ENCODE measurements at regions not wholly inside any gene's neighbourhood (a gene's known extent, or its start where the extent isn't known, plus 50 kb on each side); places are given as distances from the start of the nearest gene placed in this dataset.

DNA sequence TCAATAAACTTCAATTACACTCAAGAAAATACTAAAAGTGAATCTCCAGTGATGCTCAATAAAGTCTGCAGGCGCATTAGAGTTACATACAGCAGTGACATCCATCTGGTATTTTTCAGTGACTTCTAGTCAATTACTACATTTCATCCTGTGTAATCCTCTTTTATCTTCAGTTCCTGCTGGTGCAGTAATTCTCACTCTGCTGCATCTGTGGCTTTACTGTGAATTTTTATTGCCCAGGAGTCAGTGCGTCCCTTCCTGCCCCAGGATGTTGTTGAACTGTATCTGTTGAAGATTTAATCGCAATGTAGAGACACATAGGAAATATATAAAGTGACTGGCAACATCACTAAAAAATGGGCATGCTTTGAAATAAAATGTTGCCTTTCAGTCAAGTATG is 196.3 kb upstream of the TMTC4 start:
- DNase-seq (ENCODE audit: low spot score) = no peak
- TF ChIP-seq ZNF496 (CRISPR knock-in tag; IDR thresholded peaks at IDR 0.05; ENCODE audit: insufficient replicate concordance) = no peak
- TF ChIP-seq ZNF143 (CRISPR knock-in tag; IDR thresholded peaks at IDR 0.05) = no peak
- TF ChIP-seq BRCA1 (CRISPR knock-in tag; IDR thresholded peaks at IDR 0.05) = no peak
- TF ChIP-seq ZNF777 (CRISPR knock-in tag; IDR thresholded peaks at IDR 0.05) = no peak
- TF ChIP-seq ZMYM3 (CRISPR knock-in tag; IDR thresholded peaks at IDR 0.05) = no peak
- no peak for TF ChIP-seq NFIC (IDR thresholded peaks at IDR 0.05; ENCODE audit: low read length)
- no peak for TF ChIP-seq ZNF335 (CRISPR knock-in tag; IDR thresholded peaks at IDR 0.05)
- TF ChIP-seq MAFF (IDR thresholded peaks at IDR 0.05; ENCODE audit: low read depth, low read length) = no peak
- no peak for TF ChIP-seq CBX5 (CRISPR knock-in tag; IDR thresholded peaks at IDR 0.05; ENCODE audit: borderline replicate concordance)
- TF ChIP-seq ESRRA (CRISPR knock-in tag; IDR thresholded peaks at IDR 0.05; ENCODE audit: low read depth) = no peak
- TF ChIP-seq SETDB1 (CRISPR knock-in tag; IDR thresholded peaks at IDR 0.05; ENCODE audit: borderline replicate concordance) = no peak
- no peak for TF ChIP-seq ZNF205 (CRISPR knock-in tag; IDR thresholded peaks at IDR 0.05)
- TF ChIP-seq SATB2 (CRISPR knock-in tag; IDR thresholded peaks at IDR 0.05) = no peak
- TF ChIP-seq, protein P1, sequence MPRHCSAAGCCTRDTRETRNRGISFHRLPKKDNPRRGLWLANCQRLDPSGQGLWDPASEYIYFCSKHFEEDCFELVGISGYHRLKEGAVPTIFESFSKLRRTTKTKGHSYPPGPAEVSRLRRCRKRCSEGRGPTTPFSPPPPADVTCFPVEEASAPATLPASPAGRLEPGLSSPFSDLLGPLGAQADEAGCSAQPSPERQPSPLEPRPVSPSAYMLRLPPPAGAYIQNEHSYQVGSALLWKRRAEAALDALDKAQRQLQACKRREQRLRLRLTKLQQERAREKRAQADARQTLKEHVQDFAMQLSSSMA (CRISPR knock-in tag; IDR thresholded peaks at IDR 0.05) = no peak
- no peak for TF ChIP-seq GZF1 (CRISPR knock-in tag; IDR thresholded peaks at IDR 0.05)
- no peak for TF ChIP-seq MXD4 (CRISPR knock-in tag; IDR thresholded peaks at IDR 0.05)
- TF ChIP-seq HIVEP1 (CRISPR knock-in tag; IDR thresholded peaks at IDR 0.05) = no peak
- Histone ChIP-seq H3K9ac (ENCODE audit: insufficient read depth, low read depth, low read length) (no peak overlapping the region), H3K9me3 (ENCODE audit: low read length) (peaks cover 16% of the 10 kb centered on the region; the same call in 1 of the 2 replicates), H3K4me1 (ENCODE audit: insufficient read depth, low read length) (no peaks in the 10 kb centered on the region), H3K36me3 (replicated peaks in 1 of 2; ENCODE audit: control insufficient read depth in 1 of 2, insufficient read depth in 2 of 2, low read length in 2 of 2) (no peaks in the 10 kb centered on the region), H3K27ac (ENCODE audit: extremely low read length, insufficient read depth, low read length) (no peak overlapping the region), H3K27me3 (ENCODE audit: control insufficient read depth in 1 of 2, insufficient read depth in 2 of 2, low read length in 2 of 2) (no peaks in the 10 kb centered on the region; a peak in 1 of 5 replicates), H3K4me3 (replicated peaks in 1 of 3; ENCODE audit: insufficient read depth in 1 of 3, low read depth in 2 of 3, low read length in 3 of 3) (no peak overlapping the region), H2AFZ (ENCODE audit: low read length) (no peak overlapping the region), H4K20me1 (ENCODE audit: insufficient read depth, low read length) (no peaks in the 10 kb centered on the region), H3K4me2 (ENCODE audit: low read depth, low read length) (no peak overlapping the region), H3K79me2 (ENCODE audit: insufficient read depth, low read length) (no peaks in the 10 kb centered on the region)
- in situ Hi-C loops (cut with HindIII; ENCODE audit: extremely low pct_ligation_motif_present, low pct_unique_long_range_greater_than_20kb) (no loop called here), intact Hi-C loops (cut with micrococcal nuclease; ENCODE audit: unreplicated experiment) (no loop called here)
- BruUV-seq (replicated peaks) = no TSS peak
- POLR2A ChIA-PET = no interaction called here
- 63% methylated on average over 3 of the region's 3 CpGs for WGBS (ENCODE audit: low lambda C conversion rate)
- CTCF ChIA-PET (ENCODE audit: low intra/inter-chr PET ratio, low total read pairs) = no interaction called here
- ATAC-seq = no peak
- no peak for FAIRE-seq
